ENCODE measurements at regions not wholly inside any gene's neighbourhood (a gene's known extent, or its start where the extent isn't known, plus 50 kb on each side); places are given as distances from the start of the nearest gene placed in this dataset.

DNA sequence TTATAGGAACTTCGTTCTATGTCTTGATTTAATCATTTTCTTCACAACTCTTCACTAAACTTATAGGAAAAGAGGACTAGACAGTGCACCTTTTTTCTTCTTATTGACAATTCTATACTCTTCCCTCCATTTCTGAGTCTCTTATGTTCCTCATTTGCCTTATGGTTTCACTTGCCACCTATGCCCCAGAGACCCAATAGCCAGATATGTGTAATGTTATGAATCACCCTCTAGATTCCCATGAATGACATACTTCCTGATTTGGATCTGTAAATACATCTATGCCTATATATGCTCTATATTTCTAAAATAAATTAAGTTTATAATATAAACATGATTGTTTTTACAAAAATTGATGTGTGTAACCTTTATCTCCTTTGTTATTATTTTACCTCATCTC, 514.1 kb upstream of the MEF2C start:
- Histone ChIP-seq H3K9me1 (ENCODE audit: insufficient read depth, low read length) (no peaks in the 10 kb centered on the region), H3K9ac (ENCODE audit: low read depth, low read length) (no peak overlapping the region), H3K23ac (ENCODE audit: low read depth, low read length) (no peak overlapping the region), H2AK5ac (ENCODE audit: low read depth, low read length) (no peak overlapping the region), H2BK15ac (ENCODE audit: low read depth, low read length) (no peak overlapping the region), H3K36me3 (ENCODE audit: control insufficient read depth, insufficient read depth, low read length) (no peaks in the 10 kb centered on the region), H2BK120ac (ENCODE audit: low read depth, low read length) (no peak overlapping the region), H3K4me1 (ENCODE audit: control insufficient read depth, insufficient read depth, low read length) (0 out of 2 replicates have a peak, but pooled peaks cover 2% of the 10 kb centered on the region), H4K5ac (ENCODE audit: low read depth, low read length) (no peak overlapping the region), H3K27ac (ENCODE audit: insufficient read depth, low read length) (no peak overlapping the region), H2BK5ac (ENCODE audit: low read depth, low read length, poor library complexity, severe bottlenecking) (no peak overlapping the region), H3K4me2 (ENCODE audit: low read depth, low read length) (no peak overlapping the region), H2BK20ac (ENCODE audit: low read depth, low read length) (no peak overlapping the region), H3K27me3 (ENCODE audit: control insufficient read depth, insufficient read depth, low read length) (no peaks in the 10 kb centered on the region; the same call in 1 of the 2 replicates), H3K79me1 (ENCODE audit: low read depth in 1 of 2, low read length in 2 of 2) (no peaks in the 10 kb centered on the region), H4K20me1 (ENCODE audit: insufficient read depth, low read length) (no peaks in the 10 kb centered on the region), H2AFZ (replicated peaks; ENCODE audit: low read length, poor library complexity) (no peak overlapping the region), H4K8ac (ENCODE audit: low read depth in 2 of 2, low read length in 2 of 2) (no peak overlapping the region), H3K4me3 (ENCODE audit: insufficient read depth, low read depth, low read length) (no peak overlapping the region), H3K9me3 (ENCODE audit: control insufficient read depth, insufficient read depth, low read length) (no peaks in the 10 kb centered on the region), H3K4ac (ENCODE audit: low read depth, low read length) (no peak overlapping the region), H3K56ac (ENCODE audit: extremely low read depth, insufficient read depth, low read length) (no peak overlapping the region), H4K91ac (ENCODE audit: insufficient read depth, low read depth, low read length) (no peak overlapping the region), H3K18ac (ENCODE audit: low read depth, low read length) (no peak overlapping the region), H2AK9ac (replicated peaks; ENCODE audit: low read depth, low read length, poor library complexity) (no peak overlapping the region), H3K14ac (replicated peaks; ENCODE audit: low read depth, low read length) (no peak overlapping the region)
- in situ Hi-C loops (cut with MboI; ENCODE audit: low sequenced_read_pairs) (no loop called here), intact Hi-C loops (cut with micrococcal nuclease) (loop anchor here (5.0 kb wide), 1 partner anchor 90 kb away; no protein-coding TSS in a partner anchor), dilution Hi-C loops (cut with HindIII; ENCODE audit: low sequenced_read_pairs, unreplicated experiment) (no loop called here)
- BruUV-seq (replicated peaks): no TSS peak
- ATAC-seq (ENCODE audit: low read depth) (no peak), DNase-seq (no peak)
- ChIA-PET CTCF (no interaction called here), POLR2A (ENCODE audit: unreplicated experiment) (no interaction called here)
- 88% methylated on average over 1 of the region's 1 CpG; no CpG with 5 or more reads in 1 of the 2 experiments for WGBS, 2 experiments (ENCODE audit: extremely low coverage in 2 of 2, insufficient read length in 1 of 2)
- TF ChIP-seq NFE2L2 (IDR thresholded peaks at IDR 0.05; ENCODE audit: low read depth, low read length) (no peak), MXI1 (IDR thresholded peaks at IDR 0.05; ENCODE audit: borderline replicate concordance, low read depth, low read length) (no peak), SMC3 (IDR thresholded peaks at IDR 0.05; ENCODE audit: low read depth, low read length) (no peak), MAZ (IDR thresholded peaks at IDR 0.05; ENCODE audit: borderline replicate concordance, low read depth, low read length) (no peak), BHLHE40 (IDR thresholded peaks at IDR 0.05; ENCODE audit: low read depth, low read length) (no peak), RCOR1 (IDR thresholded peaks at IDR 0.05; ENCODE audit: insufficient replicate concordance, low read length) (no peak), ELK1 (IDR thresholded peaks at IDR 0.05; ENCODE audit: borderline replicate concordance, low read depth, low read length) (no peak), CHD1 (IDR thresholded peaks at IDR 0.05; ENCODE audit: low read depth, low read length) (no peak), USF2 (IDR thresholded peaks at IDR 0.05; ENCODE audit: low read depth, low read length) (no peak), RFX5 (IDR thresholded peaks at IDR 0.05; ENCODE audit: low read depth, low read length) (no peak)
